DMS114 treated with DMSO at 0.1 percent for 48 hours (cell line): ENCODE measurements at regions not wholly inside any gene's neighbourhood (a gene's known extent, or its start where the extent isn't known, plus 50 kb on each side); places are given as distances from the start of the nearest gene placed in this dataset.

ENCODE experiments used
- DNase-seq: peaks from one replicate; lab custom pipeline; 2025; ENCODE audit not compliant: unreplicated experiment; lab: John Stamatoyannopoulos, UW

DNA sequence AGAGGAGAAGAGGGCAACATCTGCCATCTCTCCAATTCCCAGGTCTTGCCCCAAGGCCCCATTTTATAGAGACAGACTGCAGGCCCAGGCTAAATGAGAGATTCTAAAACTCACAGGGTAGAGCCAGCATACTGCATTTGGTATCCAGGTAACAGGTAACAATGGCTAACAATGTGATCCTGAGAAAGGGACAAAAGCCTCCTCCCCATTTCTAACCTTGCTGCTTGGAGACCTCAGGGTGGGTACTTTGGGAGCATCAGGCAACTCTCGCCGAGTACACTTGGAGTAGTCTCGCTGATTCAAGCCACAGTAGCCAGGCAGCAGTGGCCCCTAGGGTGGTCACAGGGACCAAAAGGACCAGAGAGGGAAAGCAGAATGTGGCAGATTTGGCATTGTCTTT, 162.6 kb upstream of the PLEKHA5 start:
- no peak for DNase-seq

DNA sequence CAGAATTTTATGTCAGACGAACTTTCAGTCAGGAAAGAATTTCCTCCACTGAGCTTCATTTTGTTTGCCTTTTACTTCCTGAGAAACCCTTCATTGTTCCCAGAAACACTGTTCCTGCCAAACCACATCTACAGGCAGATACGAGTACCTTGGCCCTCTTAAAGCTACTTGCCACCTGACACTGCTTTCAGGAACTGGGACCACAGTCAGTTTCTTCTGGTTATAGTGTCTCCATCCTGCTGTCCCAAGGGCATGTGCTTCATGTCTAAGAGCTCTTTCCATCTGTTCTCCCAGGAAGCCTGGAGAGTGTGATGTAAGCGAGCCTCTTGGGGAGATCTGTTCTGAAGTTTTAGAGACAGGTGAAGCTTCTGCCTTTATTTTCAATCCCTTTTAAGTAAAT, 161.7 kb upstream of the PLEKHA5 start:
- no peak for DNase-seq

DNA sequence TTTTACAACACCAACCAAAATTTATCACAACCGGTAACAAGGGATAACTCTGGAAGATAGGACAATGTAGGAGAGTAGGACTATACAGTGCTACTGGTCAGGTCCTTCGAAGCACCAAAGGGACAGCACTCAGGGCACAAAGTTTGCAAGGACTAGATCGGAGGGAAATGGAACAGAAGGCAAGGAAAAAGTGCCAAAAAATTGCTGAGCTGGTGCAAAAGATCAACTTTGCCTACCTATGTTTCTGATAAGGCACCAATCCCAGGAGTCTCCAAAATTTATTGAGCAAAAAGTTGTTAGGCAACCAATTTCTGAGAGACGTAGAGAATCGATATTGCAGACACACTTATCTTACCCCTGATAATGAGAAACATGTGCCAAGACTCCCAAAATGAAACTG, 160.0 kb upstream of the PLEKHA5 start:
- no peak for DNase-seq

DNA sequence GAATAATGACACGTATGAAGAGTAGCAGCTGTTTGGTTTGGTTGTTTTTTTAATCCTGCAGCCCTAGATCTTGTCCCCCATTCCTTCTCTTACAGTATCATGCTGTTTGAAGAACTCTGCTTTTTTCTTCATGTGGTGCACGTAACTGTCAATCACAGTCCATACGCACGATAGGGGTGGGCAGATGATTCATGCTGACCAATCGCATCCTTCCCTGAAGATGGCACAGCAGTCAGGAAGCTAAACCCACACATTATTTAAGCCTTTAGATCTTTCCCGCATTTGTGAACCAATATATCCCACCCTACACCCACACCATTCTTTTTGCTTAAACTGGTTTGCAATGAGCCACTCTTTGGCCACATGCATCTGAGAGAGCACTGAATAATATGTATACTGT, 158.9 kb upstream of the PLEKHA5 start:
- DNase-seq, result no peak

DNA sequence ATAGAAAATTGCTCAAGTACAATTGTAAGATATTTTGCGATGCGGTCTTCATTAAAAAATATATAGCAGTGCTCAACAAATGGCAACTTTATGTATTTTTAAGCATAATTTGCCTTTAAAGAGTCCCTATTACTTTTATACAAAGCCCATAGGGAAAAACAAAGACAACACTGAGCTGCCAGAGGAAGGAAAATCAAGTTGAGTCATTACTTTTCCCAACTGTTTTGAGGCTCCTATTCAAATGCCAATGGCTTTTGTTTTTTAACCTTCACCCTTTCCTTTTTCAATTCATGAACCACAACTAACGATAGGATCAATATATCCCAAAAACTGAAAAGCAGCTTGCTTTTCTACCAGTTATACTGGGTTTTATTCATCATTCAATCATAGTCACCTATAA, 157.6 kb upstream of the PLEKHA5 start:
- no peak for DNase-seq

DNA sequence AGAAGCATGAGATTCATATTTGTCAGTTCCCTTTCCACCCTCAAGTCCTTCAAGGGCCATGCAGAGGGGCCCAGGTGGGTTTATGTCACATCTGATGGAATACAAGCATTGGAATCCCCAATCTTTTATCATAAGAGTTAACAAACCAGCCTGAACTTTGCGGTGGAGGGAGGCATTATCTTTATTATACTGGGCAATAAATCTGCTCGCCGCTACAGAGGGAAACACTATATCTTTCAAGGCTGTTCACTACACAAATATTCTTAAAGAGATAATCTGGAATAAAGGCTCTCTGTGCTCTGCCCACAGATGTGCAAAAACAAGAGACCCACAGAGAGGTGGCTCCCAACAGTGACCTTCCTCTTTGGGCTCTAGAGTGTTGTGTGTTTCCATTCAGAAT, 153.6 kb upstream of the PLEKHA5 start:
- no peak for DNase-seq

DNA sequence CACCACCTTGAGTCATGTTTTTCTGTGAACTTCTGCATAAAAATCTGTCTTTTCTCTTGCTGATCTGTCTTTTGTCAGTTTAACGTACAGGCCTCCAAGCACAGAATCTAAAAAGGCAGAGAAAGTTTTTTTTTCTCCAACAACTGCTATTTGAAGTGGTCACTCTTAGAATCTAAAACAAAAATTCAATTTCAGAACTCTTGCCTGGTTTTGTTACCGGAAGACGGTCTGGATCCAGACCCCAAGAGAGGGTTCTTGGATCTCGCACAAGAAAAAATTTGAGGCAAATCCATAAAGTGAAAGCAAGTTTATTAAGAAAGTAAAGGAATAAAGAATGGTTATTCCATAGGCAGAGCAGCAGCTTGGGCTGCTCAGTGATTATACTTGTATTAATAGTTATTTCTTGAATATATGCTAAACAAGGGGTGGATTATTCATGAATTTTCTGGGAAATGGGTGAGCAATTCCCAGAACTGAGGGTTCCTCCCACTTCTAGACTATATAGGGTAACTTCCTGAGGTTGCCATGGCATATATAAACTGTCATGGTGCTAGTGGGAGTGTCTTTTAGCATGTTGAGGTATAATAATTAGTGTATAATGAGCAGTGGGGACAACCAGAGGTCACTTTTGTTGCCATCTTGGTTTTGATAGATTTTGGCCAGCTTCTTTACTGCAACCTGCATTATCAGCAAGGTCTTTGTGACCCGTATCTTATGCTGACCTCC, 150.0 kb upstream of the PLEKHA5 start:
- no peak for DNase-seq

DNA sequence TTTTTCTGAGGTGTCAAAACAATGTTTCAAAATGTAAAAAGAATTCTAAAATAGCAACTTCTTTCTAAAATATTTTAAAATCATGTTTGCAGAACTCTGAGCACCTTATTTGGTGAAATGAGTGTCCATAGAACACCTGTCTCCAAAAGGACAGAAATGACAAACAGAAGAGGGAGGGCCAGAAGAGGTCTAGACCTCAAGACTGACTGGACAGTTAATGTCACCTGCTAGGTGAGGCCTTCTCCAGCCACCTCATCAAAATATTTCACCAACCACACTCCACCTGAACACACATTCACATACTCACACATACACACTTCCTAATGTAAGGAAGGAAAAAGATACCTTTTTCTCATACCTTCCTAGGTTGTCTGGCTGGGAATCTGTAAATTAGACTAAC, 147.8 kb upstream of the PLEKHA5 start:
- no peak for DNase-seq

DNA sequence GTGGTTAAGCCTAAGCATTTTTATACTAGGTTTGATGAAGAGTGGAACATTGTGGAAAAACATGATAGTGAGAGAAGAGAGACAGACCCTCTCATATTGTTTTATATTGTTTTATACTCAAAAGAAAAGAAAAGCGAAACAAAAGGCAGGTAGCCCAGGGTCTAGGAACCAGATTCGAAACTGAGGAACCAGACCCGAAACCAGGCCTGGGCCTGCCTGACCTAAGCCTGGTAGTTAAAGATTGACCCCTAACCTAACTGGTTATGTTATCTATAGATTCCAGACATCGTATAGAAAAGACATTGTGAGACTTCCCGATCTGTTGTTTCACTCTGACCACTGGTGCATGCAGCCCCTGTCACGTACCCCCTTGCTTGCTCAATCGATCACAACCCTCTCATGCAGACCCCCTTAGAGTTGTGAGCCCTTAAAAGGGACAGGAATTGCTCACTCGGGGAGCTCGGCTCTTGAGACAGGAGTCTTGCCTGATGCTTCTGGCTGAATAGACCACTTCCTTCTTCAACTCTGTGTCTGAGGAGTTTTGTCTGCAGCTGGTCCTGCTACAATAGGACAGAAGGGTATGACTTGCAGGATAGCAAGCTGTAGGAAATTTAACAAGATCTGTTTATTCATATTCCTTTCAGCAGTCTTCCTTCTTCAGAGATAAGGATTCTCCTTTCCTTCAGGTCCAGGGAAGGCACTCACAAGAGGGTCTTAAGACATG, 147.1 kb upstream of the PLEKHA5 start:
- DNase-seq, result no peak

DNA sequence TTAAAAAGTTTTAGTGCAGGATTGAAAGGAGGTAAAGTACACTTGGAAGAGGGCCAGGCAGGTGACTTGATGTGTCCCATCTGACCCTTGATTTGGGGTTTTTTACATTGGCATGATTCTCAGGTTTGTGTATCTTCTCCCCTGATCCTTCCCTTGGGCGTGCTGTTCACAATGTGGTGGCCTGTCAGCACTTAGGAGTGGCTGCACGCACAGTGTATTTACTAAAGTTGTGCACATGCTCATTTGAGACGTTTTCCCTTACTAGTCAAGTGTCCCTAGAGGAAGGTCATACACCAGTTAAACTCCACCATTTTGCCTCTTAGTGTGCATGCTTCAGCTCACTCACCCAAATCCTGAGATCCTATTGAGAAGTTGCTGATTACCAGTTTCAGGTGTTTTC, 145.7 kb upstream of the PLEKHA5 start:
- no peak for DNase-seq

DNA sequence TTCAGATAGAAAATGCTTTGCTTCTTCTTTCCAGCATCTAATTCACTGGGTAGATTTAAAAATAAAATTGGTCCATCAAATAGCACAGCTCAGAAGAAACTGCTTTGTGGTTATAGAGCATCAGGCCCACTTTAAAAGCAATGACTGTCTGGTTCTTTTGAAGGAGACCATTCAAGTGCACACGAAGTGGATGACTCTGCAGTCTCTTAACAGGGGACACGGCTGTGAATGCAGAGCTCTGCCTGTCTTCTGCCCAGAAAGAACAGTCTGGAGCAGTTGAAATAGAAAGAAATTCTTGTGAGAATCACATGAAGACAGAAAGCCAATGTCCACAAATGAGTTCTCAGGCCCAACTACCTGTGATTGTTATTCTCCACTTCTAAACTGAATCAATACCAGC, 138.7 kb upstream of the PLEKHA5 start:
- DNase-seq, result no peak

DNA sequence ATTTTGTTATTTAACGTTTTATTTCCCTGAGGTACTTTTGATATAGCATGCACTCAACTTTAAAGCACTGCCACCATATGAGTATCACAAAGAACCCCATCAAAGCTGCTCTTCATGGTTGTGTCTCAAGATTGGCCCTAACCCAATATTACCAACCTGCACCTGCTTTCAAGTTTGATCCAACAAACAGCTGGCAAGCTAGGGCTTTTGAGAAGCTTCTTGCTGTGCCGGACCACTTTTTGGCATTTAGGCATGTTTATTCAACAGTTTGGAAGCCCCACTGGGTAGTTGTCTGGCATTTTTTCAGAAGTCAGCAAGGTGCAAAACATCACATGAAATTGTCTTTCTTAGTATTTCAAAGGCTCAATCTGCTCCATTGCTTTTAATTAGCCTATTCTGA, 137.2 kb upstream of the PLEKHA5 start:
- no peak for DNase-seq

DNA sequence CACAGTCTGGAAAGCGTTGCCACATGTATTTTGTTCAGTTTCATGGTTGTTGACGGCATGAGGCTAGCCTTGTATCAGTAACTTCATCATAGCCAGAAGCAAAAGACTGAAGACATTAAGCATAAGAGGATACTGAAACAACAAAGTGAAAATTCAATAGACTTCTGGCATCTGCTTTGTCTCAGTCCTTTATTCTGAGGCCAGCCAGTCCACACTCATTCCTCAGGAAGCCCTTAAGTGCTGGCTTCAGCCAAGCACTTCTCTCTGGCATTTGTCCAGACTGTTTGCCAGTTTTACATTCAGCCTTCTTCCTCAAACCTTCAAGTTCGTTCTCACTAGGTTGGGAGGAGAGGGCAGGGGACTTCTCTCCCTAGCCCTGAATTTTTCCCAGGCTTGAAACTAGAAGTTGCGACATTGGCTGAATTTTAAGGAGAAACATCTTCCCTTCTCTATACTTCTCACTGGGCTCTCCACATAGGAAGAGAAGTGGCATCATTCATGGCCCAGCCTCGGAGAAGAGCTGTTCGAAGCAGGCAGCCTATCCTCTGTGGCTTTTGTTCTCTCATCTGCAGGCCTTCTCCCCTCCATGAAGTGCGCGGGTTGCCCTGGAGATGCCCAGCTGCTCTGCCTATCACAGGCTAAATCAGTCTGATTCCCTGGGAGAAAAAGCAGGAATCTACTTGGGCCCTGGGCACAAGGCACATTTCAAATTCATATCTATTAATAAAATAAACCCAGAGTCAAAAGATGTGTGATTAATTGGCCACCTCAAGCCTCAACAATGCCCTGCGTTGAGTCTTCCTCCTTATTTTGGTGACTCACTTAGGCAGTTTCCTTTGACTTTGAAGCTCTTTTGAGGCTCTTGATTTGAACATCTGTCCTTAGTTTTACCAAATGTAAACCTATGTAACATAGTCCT, 130.9 kb upstream of the PLEKHA5 start:
- no peak for DNase-seq

DNA sequence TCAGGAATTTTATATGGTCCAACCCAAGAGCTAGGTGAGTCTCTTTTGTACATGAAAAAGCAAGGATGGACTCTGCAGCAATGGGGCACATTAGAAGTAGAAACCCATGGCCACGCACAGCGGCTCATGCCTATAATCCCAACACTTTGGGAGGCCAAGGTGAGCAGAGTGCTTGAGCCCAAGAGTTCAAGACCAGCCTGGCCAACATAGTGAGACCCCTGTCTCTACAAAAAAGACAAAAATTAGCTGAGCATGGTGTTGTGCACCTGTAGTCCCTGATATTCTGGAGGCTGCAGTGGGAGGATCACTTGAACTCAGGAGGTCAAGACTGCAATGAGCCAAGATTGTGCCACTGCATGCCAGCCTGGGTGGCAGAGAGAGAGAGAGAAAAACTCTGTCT, 128.7 kb upstream of the PLEKHA5 start:
- DNase-seq, result no peak

DNA sequence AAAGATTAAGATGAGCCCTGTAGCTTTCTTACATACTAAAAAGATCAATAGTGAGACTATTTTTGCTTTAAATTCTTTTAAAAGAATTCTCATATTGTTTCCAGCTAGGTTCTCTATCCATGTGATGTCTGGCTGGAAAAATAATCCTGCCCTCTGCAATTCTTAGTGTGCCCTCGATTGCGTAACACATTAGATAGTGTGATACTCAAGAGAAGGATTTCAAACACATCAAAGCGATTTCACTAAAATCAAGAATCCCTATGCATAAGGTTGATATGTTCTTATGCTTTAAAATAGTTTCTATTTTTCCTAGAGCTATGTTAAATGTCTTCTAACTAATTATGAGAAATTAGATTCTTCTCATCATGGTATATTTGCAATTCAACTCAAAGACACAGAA, 127.3 kb upstream of the PLEKHA5 start:
- no peak for DNase-seq

DNA sequence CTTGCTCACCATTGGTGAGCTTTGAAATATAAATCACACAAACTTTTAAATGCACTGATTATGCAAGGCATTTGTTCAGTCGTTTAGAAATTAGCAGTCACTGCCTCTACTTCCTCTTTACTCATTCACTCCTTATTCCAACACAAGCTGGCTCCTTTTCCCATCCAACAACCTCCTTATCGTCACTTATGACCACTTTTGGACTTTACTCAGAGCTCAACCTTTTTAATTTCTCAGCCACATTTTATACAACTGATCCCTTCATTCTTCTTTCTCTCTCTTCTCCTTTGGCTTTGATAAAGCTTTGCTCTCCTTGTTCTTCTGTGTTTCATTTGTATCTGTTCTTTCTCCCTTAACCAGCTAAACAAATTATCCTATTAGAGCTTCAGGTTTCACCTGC, 126.4 kb upstream of the PLEKHA5 start:
- no peak for DNase-seq

DNA sequence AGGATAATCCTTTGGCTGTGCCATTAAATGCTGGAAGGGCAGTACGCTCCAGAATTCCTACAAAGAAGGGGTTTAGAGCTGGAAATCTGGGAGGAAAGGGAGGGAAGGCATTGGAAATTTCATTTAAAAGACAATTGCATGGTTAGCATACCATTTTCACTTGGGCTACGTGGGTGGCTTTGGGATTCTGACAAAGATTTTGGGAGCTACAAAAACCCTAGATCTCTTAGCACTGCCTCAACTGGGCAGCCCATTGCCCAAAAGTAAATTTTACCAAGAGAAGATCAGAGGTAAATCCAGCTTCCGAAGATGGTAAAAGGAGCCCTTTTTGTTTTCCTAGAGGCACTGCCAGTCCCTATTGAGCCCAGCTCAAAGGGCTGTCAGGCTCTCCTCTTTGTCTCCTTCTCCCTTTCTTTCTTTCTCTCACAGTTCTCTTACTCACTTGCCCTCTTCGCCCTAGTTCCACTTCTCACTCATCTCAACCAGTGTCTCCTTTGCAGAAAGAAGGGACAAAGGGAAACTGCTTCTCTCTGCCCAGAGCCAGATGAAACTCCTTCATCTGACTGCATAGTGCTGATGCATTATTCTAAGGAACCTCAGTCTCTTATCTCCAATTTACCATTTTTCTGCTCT, 125.4 kb upstream of the PLEKHA5 start:
- no peak for DNase-seq

DNA sequence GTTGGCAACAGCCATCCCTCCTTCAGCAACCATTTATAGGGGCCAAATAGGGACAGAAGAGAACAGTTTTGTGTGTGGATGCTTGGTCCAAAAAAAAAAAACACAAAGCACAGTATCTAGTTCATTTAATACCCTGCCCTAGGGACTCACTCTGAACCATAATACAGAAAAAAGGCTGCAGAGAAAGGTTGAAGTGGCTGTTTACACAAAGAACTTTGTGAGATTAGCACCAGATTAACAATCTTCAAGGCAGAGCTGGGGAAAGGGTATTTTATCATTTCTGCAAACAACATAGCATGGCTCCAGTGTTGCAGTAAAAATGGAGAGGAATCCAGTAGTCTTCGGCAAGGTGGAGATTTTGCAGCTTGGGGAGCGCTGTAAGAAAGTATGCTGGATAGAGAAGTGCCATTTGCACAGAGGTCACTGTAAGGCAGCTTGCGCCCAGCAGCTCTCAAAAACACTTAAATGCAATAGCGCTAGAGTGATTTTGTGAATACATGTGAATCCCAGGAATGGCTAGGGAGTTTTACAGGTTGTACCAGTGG, 124.2 kb upstream of the PLEKHA5 start:
- DNase-seq, result no peak

DNA sequence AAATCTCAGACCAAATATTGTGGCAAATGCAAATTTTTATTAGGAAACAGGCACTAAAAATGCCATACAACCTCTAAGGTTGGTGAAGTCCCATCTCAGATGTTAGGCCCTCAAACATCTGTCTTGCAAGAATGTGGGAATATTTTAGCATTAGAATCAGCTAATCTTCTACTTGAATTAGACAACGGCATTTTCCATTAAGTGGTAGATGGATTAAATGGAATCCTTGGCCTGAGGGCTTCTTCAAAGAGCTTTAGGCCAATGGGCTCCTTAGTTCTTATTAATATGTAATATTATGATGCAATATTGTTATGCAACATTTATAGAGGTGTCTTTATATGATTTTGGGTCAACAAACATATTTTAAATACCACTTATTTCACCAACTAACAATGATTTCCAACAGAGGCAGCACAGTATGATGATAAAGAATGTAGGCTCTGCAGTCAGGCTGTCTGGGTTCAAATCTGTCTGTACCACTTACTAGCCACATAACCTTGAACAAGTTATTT, 122.9 kb upstream of the PLEKHA5 start:
- no peak for DNase-seq

DNA sequence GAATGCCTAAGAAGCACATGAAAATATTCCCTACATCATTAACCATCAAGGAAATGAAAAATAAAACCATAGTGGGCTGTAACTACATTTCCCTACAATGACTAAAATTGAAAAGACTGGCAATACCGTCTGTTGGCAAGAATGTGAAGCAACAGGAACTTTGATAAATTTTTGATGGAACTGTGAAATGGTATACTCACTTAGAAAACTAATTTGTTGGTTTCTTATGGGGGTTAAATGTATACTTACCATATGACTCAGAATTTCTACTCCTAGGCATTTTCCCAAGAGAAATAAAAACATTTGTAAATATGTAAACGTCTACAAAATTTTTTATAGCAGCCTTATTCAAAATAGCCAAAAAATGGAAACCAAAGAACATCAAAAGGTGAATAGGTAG, 121.4 kb upstream of the PLEKHA5 start:
- no peak for DNase-seq

DNA sequence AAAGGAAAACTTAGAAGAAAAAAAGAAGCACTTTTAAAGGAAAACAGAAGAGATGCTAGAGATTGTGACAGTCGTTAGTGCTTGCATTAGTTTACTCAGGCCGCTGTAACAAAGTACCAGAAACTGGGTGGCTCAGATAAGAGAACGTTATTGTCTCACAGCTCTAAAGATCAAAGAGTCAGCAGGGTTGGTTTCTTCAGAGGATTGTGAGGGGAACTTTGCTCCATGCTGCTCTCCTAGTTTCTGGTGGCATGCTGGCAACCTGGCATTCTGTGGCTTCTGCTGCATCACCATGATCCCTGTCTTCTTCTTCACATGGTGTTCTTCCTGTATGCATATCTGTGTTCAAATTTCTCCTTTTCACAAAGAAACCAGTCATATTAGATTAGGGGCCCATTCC, 119.4 kb upstream of the PLEKHA5 start:
- DNase-seq, result no peak
